CD4-positive, alpha-beta T cell treated with Interleukin-6 for 4 hours (primary cell): ENCODE measurements at regions not wholly inside any gene's neighbourhood (a gene's known extent, or its start where the extent isn't known, plus 50 kb on each side); places are given as distances from the start of the nearest gene placed in this dataset.

Experiments
- DNase-seq: peaks from one replicate; pipeline ENCODE4 v3.0.0-alpha.2; 2020; ENCODE audit warnings: mixed read lengths

GRCh38 chr7:41878309-41879295 is 175.7 kb upstream of the INHBA start:
- no peak for DNase-seq

GRCh38 chr7:41877118-41877517 is 174.2 kb upstream of the INHBA start:
- DNase-seq: no peak

- DNase-seq: no peak
These were observed 172.6 kb upstream of the INHBA start for GRCh38 chr7:41875513-41875912.

GRCh38 chr7:41874201-41874785 is 171.4 kb upstream of the INHBA start:
- no peak for DNase-seq

- no peak for DNase-seq
These were observed 170.9 kb upstream of the INHBA start for GRCh38 chr7:41873741-41874140.

GRCh38 chr7:41872966-41873365 is 170.1 kb upstream of the INHBA start:
- no peak for DNase-seq

GRCh38 chr7:41870461-41871138 is 167.7 kb upstream of the INHBA start:
- DNase-seq: no peak

GRCh38 chr7:41869997-41870396 is 167.1 kb upstream of the INHBA start:
- DNase-seq: no peak

GRCh38 chr7:41869596-41869995 is 166.7 kb upstream of the INHBA start:
- no peak for DNase-seq

- DNase-seq: no peak
These were observed 166.2 kb upstream of the INHBA start for GRCh38 chr7:41869091-41869490.

GRCh38 chr7:41867639-41868280 is 164.9 kb upstream of the INHBA start:
- DNase-seq: no peak

- DNase-seq: no peak
These were observed 159.4 kb upstream of the INHBA start for GRCh38 chr7:41862261-41862660.

- no peak for DNase-seq
These were observed 158.8 kb upstream of the INHBA start for GRCh38 chr7:41861642-41862041.

GRCh38 chr7:41858201-41858600 is 155.3 kb upstream of the INHBA start:
- DNase-seq: no peak

- no peak for DNase-seq
These were observed 152.9 kb upstream of the INHBA start for GRCh38 chr7:41855798-41856197.

GRCh38 chr7:41847606-41848005 is 144.7 kb upstream of the INHBA start:
- no peak for DNase-seq

GRCh38 chr7:41847151-41847550 is 144.3 kb upstream of the INHBA start:
- no peak for DNase-seq

- no peak for DNase-seq
These were observed 140.1 kb upstream of the INHBA start for GRCh38 chr7:41842956-41843355.

- no peak for DNase-seq
These were observed 135.0 kb upstream of the INHBA start for GRCh38 chr7:41837916-41838315.

GRCh38 chr7:41835976-41836530 is 133.2 kb upstream of the INHBA start:
- DNase-seq: no peak

- DNase-seq: no peak
These were observed 132.2 kb upstream of the INHBA start for GRCh38 chr7:41834805-41835694.

- no peak for DNase-seq
These were observed 130.1 kb upstream of the INHBA start for GRCh38 chr7:41832941-41833340.
